Lung (tissue), 11 donors: ENCODE measurements at regions not wholly inside any gene's neighbourhood (a gene's known extent, or its start where the extent isn't known, plus 50 kb on each side); places are given as distances from the start of the nearest gene placed in this dataset.
"Not testable (repeated sequence)": the region's sequence is repeated elsewhere in the genome, so short reads cannot be mapped to it uniquely, and the experiment has no call there.

Experiments used
- ATAC-seq: fragments of 200-7000 bp; cut with Tn5 transposase; one replicate; pipeline ENCODE4 v1.9.1; 2020; ENCODE audit warnings: moderate number of reproducible peaks; ENCODE audit not compliant: insufficient read depth, low FRiP score
- DNase-seq, 3 donors: peaks; one replicate each; pipeline ENCODE4 v3.0.0-alpha.2; 2013 to 2017
- H3K27ac ChIP-seq, 2 donors: one replicate each; pipeline ENCODE4 v1.5.1; 2013; ENCODE audit warnings: mild to moderate bottlenecking in 2 of 2, moderate library complexity in 2 of 2, control low read depth in 1 of 2, inconsistent platforms in 1 of 2, low read depth in 1 of 2, low read length in 1 of 2
- H3K27me3 ChIP-seq, 3 donors: one replicate each; pipeline ENCODE4 v1.5.1; 2013; ENCODE audit warnings: low read length in 2 of 3; ENCODE audit not compliant: control insufficient read depth in 3 of 3, insufficient read depth in 3 of 3
- H3K36me3 ChIP-seq, 4 donors: one replicate each; pipeline ENCODE4 v1.5.1; 2013; ENCODE audit warnings: low read length in 4 of 4, mild to moderate bottlenecking in 1 of 4, moderate library complexity in 1 of 4; ENCODE audit not compliant: control insufficient read depth in 4 of 4, insufficient read depth in 4 of 4
- H3K4me1 ChIP-seq, 5 donors: one replicate each; pipeline ENCODE4 v1.5.1; 2013; ENCODE audit warnings: low read length in 5 of 5, mild to moderate bottlenecking in 2 of 5, moderate library complexity in 1 of 5; ENCODE audit not compliant: control insufficient read depth in 5 of 5, insufficient read depth in 5 of 5
- H3K4me3 ChIP-seq: one replicate; pipeline ENCODE4 v1.5.1; 2013; ENCODE audit warnings: mild to moderate bottlenecking, control low read depth, moderate library complexity
- H3K9ac ChIP-seq, 2 donors: one replicate each; pipeline ENCODE4 v1.5.1; 2013; ENCODE audit warnings: low read length in 2 of 2, control low read depth in 1 of 2; ENCODE audit not compliant: insufficient read depth in 1 of 2
- H3K9me3 ChIP-seq, 4 donors: one replicate each; pipeline ENCODE4 v1.5.1; 2013; ENCODE audit warnings: low read length in 3 of 4, mild to moderate bottlenecking in 1 of 4, moderate library complexity in 1 of 4; ENCODE audit not compliant: control insufficient read depth in 4 of 4, insufficient read depth in 3 of 4
- WGBS, 2 donors: extraction: QIAGEN DNeasy Blood & Tissue Kit; methylation state at CpG; one replicate each; pipeline ENCODE4 v1.1.7; 2013; 5-methylcytosine and 5-hydroxymethylcytosine counted together
- TF ChIP-seq, protein P1 (sequence below): IDR thresholded peaks from 2 replicates; pipeline ENCODE4 v1.5.1; 2012; ENCODE audit warnings: mild to moderate bottlenecking; ENCODE audit errors: control extremely low read depth, extremely low read depth
- donor health status: control.
- donor health status: control.
- donor health status: Bipolar disorder and iron deficiency.
- donor health status: healthy.
- donor health status: DM: yes; HTN: yes; CAD: no.

DNA sequence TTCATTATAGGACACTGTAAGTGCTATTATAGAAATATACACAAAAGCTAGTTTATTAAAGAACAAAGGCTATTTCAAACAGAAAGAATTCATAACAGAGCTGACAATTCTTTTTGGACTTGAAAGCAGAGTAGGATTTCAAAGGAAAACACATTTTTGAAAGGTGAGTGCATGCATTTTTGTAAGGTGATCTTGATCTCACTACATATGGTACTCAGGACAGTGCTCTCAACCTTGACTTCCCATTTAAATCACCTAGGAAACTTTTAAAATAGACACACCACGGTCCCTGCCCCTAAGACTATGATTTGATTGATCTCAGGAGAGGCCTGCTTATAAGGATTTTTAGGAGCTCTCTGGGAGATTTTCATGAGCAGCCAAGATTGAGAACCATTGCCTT, 1362.0 kb downstream of the CDH8 start:
- ATAC-seq, result no peak
- Histone ChIP-seq H3K9me3 (no peaks in the 10 kb centered on the region), H3K27ac (no peak overlapping the region), H3K36me3 (no peaks in the 10 kb centered on the region), H3K9ac (no peak overlapping the region), H3K4me3 (no peak overlapping the region), H3K4me1 (no peaks in the 10 kb centered on the region), H3K27me3 (no peaks in the 10 kb centered on the region)
- TF ChIP-seq, protein P1, sequence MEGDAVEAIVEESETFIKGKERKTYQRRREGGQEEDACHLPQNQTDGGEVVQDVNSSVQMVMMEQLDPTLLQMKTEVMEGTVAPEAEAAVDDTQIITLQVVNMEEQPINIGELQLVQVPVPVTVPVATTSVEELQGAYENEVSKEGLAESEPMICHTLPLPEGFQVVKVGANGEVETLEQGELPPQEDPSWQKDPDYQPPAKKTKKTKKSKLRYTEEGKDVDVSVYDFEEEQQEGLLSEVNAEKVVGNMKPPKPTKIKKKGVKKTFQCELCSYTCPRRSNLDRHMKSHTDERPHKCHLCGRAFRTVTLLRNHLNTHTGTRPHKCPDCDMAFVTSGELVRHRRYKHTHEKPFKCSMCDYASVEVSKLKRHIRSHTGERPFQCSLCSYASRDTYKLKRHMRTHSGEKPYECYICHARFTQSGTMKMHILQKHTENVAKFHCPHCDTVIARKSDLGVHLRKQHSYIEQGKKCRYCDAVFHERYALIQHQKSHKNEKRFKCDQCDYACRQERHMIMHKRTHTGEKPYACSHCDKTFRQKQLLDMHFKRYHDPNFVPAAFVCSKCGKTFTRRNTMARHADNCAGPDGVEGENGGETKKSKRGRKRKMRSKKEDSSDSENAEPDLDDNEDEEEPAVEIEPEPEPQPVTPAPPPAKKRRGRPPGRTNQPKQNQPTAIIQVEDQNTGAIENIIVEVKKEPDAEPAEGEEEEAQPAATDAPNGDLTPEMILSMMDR, result no peak
- no peak for DNase-seq
- 33 to 63% methylated on average over 1 of the region's 1 CpG for WGBS, 2 donors

DNA sequence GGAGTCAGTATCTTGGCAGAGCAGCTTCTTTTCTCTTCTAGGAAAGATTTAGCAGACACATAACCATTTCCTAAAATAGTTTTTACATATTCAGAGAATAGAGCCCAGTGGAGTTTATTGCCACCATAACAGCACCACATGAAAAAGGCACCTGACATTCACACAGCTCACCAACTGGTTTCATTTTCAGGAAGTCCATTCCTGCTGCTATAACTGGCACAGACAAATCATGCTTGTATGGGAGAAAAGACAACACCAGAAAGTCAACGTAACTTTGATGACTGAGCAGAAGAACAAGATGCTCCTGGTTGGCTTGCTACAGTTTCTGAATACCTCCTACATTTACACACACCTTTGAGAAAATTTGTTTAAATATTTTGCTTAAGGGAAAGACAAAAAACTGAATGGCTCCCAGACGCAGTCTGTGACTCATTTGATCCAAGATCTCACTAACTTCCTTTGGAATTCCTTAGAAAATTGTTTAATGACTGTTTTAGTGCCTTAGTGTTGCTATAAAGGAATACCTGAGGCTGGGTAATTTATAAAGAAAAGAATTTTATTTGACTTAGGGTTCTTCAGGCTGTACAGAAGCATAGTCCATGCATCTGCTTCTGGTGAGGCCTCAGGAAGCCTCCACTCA, 1380.6 kb downstream of the CDH8 start:
- H3K9ac ChIP-seq, result no peak overlapping the region
- no peaks in the 10 kb centered on the region for H3K27me3 ChIP-seq
- H3K4me3 ChIP-seq, result no peak overlapping the region
- DNase-seq (no peak), ATAC-seq (no peak)
- no peak overlapping the region for H3K27ac ChIP-seq
- TF ChIP-seq, protein P1, result no peak
- H3K9me3 ChIP-seq, result no peaks in the 10 kb centered on the region
- no peaks in the 10 kb centered on the region for H3K36me3 ChIP-seq
- 71 to 74% methylated on average over 2 of the region's 2 CpGs for WGBS, 2 donors
- H3K4me1 ChIP-seq, result no peaks in the 10 kb centered on the region

DNA sequence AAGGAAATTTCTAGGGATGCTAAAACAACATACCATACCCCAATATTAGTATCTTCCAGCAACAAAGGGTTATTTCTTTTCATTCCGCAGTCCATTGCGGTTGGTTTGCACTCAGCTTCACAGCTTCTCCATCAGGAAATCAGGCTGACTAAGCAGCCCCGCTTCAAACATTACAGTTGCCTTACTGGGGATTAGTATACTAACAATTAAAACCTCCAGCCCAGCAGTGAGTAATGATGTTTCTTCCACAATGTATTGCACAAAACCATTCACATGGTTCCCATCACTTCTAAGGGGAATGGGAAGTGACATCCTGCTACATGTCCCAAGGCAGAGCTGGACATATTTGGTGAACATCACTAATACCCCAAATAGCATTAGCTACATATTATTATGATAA, 1384.9 kb downstream of the CDH8 start:
- WGBS, 2 donors, result 95 to 96% methylated on average over 3 of the region's 3 CpGs
- Histone ChIP-seq H3K9me3 (peaks cover 0 to 3% (median 0%) of the 10 kb centered on the region in 4 donors), H3K9ac (no peak overlapping the region), H3K36me3 (no peaks in the 10 kb centered on the region), H3K27ac (no peak overlapping the region), H3K4me3 (no peak overlapping the region), H3K4me1 (no peaks in the 10 kb centered on the region), H3K27me3 (no peaks in the 10 kb centered on the region)
- TF ChIP-seq, protein P1, result no peak
- no peak for DNase-seq
- ATAC-seq, result no peak

GRCh38 chr16:60648290-60648689, 1387.9 kb downstream of the CDH8 start:
- TF ChIP-seq, protein P1, result no peak
- DNase-seq, result no peak
- peaks cover 0 to 3% (median 0%) of the 10 kb centered on the region in 4 donors for H3K9me3 ChIP-seq
- H3K9ac ChIP-seq, result no peak overlapping the region
- H3K36me3 ChIP-seq, result no peaks in the 10 kb centered on the region
- H3K4me3 ChIP-seq, result no peak overlapping the region
- no peaks in the 10 kb centered on the region for H3K27me3 ChIP-seq
- no peaks in the 10 kb centered on the region for H3K4me1 ChIP-seq
- ATAC-seq, result no peak
- no peak overlapping the region for H3K27ac ChIP-seq

- not testable (repeated sequence) for H3K9ac ChIP-seq, DNase-seq, H3K36me3 ChIP-seq, H3K9me3 ChIP-seq, H3K4me3 ChIP-seq, H3K27ac ChIP-seq, H3K27me3 ChIP-seq, H3K4me1 ChIP-seq, ATAC-seq
- 87 to 89% methylated on average over 19 of the region's 19 CpGs for WGBS, 2 donors
Observed at GRCh38 chr16:60647388-60647787, 1388.8 kb downstream of the CDH8 start.
